Stromal cell of bone marrow (primary cell): ENCODE measurements at regions not wholly inside any gene's neighbourhood (a gene's known extent, or its start where the extent isn't known, plus 50 kb on each side); places are given as distances from the start of the nearest gene placed in this dataset.
"Not testable (repeated sequence)": the region's sequence is repeated elsewhere in the genome, so short reads cannot be mapped to it uniquely, and the experiment has no call there.

Source experiments
- DNase-seq: peaks from one replicate; pipeline ENCODE4 v3.0.0-alpha.2; 2012; ENCODE audit warnings: low read depth

DNA sequence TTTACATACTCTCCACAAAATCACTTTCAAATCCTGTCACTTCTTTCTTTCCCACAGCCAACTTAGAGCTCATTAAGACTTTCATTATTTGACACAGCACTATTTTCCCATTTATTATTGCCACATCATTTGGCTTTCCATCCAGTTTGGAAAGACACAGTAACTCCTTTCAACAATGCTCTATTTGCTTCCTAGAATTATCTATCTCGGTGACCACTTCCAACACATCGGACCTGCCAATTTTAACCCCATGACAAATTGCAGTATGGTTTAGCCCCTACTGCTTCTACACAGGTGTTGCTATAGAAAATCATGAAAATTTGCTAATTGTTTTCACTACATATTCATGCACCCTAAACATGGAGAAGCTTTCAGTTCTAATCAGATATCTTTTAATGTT lies 190.6 kb upstream of the COX7C start:
- DNase-seq = no peak

- no peak for DNase-seq
Measured at GRCh38 chr5:86439593-86440110, 178.1 kb upstream of the COX7C start.

DNA sequence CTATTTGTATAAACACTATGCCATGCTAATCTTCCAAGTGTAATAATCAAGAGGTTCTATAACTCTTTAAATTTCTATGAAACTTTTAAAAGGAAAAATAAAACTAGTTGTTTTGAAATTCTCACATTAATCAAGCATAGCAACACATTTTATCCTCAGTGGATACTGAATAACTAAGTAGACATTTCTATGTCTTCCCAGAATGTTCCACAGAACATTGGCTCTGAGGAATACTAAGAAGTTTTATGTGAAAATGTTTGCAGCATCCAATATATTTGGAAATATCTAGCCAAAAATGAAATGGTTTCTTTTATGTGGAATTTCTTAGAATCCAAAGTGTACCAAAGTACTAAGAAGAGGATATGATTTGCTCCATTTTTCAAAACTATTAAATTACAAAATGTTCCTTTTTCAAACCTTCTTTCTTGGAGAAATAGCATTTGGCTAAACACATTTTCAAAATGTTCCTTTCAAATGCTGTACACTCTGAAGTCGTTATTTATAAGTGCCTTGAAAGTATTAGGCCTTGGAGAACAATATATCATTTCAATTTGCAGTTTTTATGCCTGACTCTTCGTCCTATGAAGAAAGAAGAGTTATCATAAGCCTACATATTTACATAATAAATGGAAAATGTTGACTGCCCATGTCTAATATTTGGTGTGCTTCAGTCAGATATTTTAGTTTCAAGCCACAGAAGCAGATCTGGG lies 175.6 kb upstream of the COX7C start:
- DNase-seq = no peak

GRCh38 chr5:86447362-86447761 lies 170.4 kb upstream of the COX7C start:
- no peak for DNase-seq

GRCh38 chr5:86452251-86452650 lies 165.5 kb upstream of the COX7C start:
- no peak for DNase-seq

DNA sequence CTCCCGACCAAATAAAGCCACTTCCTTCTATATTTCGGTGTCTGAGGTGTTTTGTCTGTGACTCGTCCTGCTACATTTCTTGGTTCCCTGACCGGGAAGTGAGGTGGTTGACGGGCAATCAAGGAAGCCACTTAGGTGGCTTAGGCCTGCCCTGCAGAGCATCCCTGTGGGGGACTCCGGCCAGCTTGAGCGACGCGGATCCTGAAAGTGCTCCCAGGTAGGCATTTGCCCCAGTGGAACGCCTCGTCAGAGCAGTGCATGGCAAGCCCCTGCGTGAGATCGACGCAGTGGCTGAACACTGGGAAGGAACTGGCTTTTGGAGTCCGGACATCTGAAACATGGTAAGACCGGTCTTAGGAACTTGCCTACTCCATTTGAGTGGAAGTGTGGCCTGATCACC lies 157.2 kb upstream of the COX7C start:
- no peak for DNase-seq

- DNase-seq = no peak
Measured at GRCh38 chr5:86461169-86461956, 156.4 kb upstream of the COX7C start.

DNA sequence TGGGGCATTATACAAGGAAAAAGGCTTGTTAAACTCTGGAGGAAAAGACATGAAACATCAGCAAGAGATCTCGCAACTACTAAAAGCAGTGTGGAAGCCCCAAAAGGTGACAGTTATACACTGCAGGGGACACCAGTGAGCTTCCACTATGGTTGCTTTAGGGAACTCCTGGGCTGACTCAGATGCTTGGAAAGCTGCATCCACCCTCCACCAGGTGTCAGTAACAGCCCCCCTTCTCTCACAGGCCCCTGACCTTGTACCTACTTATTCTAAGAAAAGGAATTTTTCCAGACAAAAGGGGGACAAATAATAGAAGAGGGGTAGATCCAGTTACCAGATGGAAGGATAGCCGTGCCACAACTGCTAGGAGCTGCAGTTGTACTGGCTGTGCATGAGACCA lies 154.4 kb upstream of the COX7C start:
- no peak for DNase-seq

DNA sequence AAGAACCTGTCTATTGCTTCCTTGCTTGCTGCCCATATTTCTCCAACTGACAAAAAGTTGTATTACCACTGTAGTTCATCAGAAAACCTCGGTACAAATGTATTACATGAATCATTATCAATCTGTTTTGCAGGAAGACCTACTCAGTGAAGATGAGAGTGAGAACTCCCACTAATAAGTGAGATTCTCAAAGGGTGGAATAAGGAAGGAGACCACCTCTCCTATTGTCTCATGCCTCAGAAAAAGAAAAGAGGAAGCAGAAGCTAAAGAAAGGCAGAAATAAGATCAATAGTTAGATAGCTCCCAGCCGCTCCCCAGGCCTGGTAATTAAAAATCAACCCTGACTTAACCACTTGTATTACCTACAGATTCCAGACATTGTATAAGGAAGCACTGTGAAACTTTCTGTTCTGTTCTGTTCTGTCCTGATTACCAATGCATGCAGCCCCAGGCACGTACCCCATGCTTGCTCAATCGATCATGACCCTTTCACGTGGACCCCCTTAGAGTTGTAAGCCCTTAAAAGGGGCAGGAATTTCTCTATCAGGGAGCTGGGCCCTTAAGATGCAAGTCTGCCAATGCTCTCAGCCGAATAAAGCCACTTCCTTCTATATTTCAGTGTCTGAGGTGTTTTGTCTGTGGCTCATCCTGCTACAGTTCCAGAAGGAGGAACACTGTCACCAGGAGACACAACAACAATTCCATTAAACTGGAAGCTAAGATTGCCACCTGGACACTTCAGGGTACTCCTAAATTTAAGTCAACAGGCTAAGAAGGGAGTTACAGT lies 152.5 kb upstream of the COX7C start:
- no peak for DNase-seq

DNA sequence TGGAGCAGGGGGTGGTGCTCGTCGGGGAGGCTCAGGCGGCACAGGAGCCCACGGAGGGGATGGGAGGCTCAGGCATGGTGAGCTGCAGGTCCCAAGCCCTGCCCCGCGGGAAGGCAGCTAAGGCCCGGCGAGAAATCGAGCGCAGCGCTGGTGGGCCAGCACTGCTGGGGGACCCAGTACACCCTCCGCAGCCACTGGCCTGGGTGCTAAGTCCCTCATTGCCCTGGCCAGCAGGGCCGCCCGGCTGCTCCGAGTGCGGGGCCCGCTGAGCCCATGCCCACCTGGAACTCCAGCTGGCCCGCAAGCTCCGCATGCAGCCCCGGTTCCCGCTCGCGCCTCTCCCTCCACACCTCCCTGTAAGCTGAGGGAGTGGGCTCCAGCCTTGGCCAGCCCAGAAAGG lies 151.0 kb upstream of the COX7C start:
- DNase-seq = not testable (repeated sequence)

DNA sequence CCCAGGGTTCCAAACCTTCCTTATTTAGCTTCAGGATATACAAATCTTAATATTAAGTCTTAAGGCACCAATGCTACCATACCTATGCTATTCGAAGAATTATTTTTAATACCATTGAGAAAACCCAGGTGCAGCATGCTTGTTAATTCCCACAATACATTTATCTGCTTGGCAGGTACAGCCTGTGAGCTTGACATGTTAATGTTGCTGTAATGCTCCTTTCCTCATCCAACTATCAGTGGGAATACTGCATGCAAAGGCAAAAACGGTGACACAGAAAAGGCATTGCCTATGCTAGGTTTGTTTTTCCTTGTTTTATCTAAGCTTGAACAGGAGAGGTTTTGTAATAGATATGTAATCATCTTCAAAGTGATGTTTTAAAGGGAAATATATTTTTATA lies 135.7 kb upstream of the COX7C start:
- no peak for DNase-seq

- no peak for DNase-seq
Measured at GRCh38 chr5:86493777-86494176, 124.0 kb upstream of the COX7C start.

DNA sequence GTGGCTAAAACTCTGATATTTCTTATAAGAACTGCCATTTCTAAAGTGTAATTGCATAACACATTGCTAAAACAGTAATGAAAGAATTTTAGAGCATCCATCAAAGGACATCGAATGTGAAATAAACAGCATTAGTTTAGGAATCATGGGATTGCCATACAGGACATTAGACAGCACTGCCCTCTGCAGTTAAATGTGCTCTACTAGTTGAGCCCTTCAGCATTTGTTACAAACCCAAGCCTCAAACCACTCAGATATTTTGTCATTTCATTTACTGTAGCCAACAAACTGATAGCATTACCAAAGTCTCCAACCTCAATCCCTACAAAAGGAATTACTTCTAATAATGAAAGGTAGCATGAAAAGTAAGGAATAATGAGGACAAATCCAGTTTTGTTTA lies 116.8 kb upstream of the COX7C start:
- DNase-seq = no peak

- DNase-seq = no peak
Measured at GRCh38 chr5:86507574-86507973, 110.2 kb upstream of the COX7C start.

GRCh38 chr5:86510330-86510915 lies 107.3 kb upstream of the COX7C start:
- DNase-seq = not testable (repeated sequence)

DNA sequence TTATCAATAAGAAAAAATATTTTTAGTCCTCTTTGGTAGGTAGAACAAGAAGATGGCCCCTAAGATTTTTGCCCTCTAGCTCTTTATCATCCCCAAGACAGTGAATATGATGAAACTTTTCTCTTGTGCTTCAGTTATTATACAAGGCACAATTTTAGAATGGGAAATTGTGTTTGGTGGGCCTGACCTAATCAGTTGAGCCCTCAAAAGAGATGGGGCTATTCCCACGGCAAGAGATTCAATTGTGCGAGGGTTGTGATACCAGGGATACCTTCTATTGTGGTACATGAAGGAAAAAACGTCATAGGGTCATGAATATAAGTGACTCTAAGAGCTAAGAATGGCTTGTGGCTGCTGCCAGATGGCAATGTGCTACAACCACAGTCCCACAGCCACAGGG lies 94.0 kb upstream of the COX7C start:
- no peak for DNase-seq

DNA sequence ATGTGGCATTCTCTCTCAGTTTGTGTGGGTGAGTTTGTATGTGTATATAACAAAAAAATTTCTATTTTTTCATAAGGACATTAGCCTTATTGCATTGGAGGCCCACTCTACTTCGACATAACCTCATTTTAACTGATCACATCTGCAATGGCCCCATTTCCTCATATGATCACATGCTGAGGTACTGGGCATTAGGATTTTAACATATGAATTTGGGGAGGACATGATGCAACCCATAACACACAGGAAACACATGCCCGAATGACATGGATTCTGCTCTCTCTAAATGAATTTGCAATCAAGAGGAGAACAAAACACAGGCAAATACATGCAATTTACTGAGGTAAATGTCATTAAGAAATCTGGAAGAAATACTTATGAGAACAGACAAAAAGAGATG lies 92.1 kb upstream of the COX7C start:
- no peak for DNase-seq

- DNase-seq = no peak
Measured at GRCh38 chr5:86526811-86527348, 90.9 kb upstream of the COX7C start.

- no peak for DNase-seq
Measured at GRCh38 chr5:86532429-86532828, 85.3 kb upstream of the COX7C start.

- no peak for DNase-seq
Measured at GRCh38 chr5:86536396-86536795, 81.3 kb upstream of the COX7C start.

- DNase-seq = no peak
Measured at GRCh38 chr5:86542532-86542931, 75.2 kb upstream of the COX7C start.

DNA sequence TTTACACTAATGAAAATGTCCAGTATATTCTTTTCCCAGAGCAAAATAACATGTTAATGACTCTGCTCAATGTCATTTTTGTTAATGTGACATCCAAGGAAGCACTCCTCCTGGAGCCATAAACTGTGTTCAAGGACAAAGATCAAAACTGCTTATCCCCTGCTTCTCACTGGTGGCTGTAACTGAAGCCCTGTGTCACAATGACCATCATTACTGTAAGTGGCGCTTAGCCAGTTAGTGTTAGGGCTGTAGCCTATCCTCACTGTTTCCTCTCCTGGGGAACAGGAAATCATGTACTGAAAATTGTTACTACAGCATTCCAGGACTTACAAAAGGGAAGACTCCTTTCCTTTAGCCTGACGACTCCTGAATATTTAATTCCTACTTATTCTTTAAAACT lies 71.7 kb upstream of the COX7C start:
- no peak for DNase-seq
